GM19023 (cell line): ENCODE measurements at regions not wholly inside any gene's neighbourhood (a gene's known extent, or its start where the extent isn't known, plus 50 kb on each side); places are given as distances from the start of the nearest gene placed in this dataset.

ENCODE experiments used
- ATAC-seq: cut with Tn5 transposase; IDR thresholded peaks from one replicate; pipeline ENCODE4 v1.9.1; 2021; ENCODE audit warnings: mild to moderate bottlenecking, moderate library complexity; ENCODE audit not compliant: unreplicated experiment

DNA sequence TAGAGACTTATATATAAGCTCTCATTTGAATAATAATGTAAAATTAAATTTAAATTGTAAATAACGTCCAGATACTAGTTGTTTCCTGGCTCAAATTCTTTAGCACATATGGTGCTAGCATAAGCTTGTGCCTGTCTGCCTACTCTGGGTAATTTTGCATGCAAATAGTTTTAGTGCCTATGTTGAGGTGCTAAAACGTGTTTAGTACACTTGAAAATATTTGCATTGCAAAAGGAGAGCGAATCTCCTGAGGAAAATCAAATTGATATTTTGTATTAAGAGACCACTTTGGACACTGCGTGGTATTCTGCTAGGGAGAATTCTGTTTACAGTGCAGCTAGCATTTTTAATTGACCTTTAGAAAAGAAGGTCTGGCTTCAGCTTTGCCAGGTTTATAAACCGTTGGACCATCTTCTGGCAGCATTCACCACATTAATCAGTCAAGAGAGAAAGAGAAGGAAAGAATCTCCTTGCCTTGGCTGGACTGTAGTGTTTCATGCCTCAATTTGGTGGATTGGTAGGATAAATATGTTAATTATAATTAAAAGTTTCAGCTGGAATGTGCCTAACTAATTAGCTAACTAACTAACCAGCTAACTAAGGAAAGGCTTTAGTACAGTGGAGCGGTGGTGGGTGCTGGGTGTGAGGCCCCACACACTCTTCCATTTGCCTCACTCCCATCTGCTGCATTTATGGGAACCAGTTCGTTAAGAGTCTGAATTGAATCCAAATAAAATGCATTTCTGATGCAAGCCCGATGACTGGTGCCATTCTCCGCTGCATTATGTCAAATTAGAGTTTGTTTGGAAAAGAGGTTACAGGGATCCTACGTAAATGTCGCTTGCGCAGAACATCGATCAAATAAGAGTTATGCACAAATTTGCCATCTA, 150.1 kb upstream of the MPDZ start:
- no peak for ATAC-seq

DNA sequence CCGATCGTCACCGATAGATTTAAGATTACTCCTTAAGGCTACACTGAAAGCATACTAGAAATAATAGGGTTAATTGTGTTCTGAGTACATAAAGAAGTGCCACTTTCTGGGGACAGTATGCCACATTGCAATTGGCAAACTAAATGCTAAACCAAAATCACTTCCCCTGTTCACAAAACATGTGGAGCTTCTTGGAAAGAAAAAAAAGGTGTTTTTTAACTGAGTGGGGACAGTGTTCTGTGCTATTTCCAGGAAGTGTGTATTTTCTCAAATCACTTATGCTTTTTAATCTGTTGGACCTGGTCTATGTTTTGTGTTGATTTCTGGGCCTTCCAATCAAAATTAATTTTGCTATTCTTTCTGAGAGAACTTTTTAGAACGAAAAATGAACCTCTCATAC, 149.3 kb upstream of the MPDZ start:
- no peak for ATAC-seq

DNA sequence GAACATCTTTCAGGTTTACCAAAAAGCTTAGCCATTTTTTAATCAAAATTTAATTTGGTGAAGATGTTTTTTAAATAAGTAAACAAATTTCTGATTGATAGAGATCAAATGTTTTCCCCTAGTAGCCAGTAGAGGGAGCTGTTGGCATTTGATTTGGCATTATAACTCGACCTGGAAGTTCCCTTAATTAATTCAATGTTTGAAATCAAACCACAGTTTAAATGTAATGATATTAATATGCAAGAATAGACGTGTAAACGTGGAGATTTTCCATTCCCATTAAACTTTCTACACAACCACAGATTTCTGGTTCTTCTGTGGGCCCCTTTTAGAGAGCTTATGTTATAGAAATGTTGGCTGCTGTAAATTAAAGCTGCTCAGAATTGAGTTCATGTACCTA, 148.1 kb upstream of the MPDZ start:
- ATAC-seq = no peak

DNA sequence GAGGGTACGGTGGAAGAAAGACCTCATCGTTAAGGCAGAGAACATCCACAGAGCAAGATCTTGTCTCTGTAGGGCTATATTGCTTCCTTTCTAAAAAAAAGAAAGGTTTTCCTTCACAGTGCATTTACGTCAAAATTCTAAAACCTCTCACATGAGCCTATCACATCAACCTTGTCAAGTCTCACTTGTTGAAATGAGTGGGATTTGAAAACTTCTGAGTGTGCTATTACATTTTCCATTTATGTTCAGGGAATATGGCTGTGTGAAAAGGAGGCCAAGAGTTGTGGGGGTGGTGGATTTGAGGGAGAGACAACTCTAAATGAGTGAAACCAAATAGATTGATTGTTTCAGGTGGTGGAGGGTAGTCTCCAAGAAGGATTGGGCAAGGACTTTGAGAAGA, 147.1 kb upstream of the MPDZ start:
- ATAC-seq = no peak

DNA sequence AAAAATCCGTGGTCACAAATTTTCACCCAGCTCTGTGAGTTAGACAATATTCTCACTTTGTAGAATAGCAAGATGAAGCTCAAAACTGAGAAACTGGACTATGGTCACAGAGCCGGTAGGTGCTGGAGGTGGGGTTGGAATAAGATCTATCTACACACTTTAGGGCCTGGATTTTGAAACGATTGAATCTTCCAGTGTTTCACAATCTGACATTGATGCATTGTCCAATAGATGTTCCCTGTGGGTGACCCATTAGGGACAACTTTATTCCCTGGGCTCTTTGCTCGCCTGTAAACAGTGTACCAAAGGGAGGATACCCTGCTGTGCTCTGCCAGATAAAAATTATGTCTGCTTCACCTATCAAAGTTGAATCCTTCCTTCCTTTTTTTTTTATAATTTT, 145.4 kb upstream of the MPDZ start:
- ATAC-seq = no peak

DNA sequence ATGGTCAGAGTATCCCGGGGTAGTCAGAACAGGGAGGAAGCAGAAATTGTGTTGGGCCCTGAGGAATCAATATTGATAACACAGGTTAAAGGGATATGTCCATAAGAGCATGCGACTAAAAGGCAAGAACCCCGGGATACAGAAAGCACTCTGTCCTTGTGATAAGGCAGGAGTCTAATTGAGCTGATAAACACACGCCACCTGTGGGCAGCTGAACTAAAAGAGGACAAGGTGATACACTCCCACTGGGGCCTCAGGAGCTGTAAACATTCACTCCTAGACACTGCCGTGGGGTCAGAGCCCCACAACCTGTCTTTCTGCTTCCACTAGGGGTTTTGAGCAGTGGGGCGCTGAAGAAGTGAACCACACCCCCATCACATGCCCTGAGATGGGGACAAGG, 144.7 kb upstream of the MPDZ start:
- no peak for ATAC-seq

DNA sequence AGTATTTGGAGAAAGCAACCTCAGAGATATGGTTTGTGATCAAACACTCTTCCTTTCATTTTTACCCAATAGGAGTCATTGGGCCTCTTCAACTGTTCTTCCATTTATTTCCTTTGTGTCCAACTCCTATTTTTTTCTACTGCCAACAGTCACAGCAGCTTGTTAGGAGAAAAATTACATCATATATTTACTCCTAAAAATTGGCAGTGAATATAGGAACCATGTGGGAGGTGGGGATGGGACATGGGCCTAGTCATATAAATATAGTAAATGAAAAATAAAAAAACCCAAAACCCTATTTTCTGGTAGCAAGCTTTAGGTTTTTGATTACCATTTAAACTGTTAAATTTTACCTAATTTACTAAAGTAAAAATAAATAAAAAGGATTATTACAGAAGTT, 134.9 kb upstream of the MPDZ start:
- ATAC-seq = no peak

DNA sequence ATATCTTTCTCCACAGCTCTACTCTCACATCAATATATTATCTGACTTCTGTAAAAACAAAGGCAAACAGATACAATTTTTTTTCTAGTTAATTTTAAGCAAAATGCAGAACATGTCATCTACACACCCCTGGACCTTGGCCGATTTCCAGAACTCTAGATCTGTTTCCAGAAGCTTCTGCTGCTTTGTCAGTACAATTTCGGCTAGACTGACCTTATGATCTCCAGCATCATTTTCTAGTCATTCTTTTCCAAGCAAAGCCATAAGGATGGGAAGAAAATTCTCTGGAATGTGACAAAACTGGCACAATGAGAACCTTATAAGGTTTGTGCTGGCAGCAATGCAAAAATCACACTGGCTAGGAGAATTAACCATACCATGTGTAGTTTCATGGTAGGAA, 132.8 kb upstream of the MPDZ start:
- no peak for ATAC-seq

DNA sequence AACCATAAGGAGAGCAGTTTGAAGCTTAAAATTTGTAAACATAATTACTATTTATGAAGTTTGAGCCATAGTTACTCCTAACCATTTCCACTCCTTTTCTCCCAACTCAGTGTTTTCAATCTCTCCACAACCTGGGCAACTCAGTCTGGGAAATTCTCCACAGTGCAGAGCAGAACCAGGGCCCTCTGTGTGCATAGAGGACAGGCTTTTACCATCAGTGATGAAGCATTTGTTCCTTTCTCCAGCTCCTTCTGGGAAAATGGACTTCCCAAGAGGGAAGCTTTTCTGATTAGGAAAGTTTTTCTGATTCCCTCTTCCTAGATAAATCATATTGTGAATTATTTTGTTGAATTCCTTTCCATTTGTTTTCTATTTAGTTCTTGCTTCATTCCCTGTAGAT, 132.3 kb upstream of the MPDZ start:
- ATAC-seq = no peak

DNA sequence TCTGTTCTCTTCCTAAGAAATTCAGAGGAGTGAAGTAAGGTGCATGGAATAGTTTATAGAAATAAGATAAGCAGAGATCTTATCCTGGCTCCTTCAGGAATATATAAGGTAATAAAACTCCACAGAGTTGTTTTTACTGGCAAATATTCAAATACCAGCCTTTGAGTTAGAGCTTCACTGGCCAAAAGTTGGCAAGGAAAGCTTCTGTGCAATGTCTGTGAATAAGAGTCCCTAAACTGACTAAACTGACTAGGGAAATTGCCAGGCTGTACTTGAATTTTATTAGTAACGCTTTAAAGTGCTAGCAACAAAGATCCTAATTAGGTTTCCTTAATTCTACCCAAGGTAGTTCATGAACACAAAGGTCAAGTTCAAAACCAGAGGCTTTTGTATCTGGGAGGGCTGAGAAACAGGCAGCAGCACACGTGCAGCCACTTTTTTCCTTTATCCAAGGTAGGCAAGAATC, 131.1 kb upstream of the MPDZ start:
- ATAC-seq = no peak

DNA sequence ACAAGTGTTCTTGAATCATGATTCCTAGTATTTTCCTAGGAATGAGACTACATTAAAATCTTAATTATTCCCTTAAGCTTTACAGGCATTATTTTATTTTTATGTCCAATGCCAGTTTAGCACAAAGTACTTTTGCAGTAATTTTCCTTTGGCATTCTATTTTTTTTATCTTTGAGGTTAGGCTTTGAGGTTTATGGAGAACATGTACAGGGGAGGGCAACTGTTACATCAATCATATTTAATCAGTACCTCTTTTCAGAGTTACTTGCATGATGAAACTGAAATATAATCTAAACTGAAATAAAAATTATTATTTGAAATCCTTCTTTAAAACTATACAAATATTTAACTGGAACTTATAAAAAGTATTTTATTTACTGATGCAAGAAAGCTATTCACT, 118.2 kb upstream of the MPDZ start:
- no peak for ATAC-seq

DNA sequence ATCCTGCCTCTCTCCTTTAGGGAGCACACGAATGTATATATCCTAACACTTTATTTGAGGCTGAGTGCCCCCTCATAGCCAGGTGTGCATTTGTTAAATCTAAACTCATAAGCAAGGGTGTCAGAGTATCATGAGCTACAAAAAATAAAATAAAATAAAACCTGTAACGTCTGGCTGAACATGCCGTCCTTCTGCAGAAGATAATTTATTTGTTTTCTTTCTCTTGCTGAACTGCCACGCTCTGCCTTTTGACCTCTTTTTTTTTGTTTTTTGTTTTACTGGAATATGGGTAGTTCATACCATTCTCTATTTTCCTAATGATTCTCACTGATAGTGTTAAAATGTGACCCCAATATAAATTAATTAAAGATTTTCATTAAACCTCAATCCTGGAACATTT, 117.7 kb upstream of the MPDZ start:
- no peak for ATAC-seq

DNA sequence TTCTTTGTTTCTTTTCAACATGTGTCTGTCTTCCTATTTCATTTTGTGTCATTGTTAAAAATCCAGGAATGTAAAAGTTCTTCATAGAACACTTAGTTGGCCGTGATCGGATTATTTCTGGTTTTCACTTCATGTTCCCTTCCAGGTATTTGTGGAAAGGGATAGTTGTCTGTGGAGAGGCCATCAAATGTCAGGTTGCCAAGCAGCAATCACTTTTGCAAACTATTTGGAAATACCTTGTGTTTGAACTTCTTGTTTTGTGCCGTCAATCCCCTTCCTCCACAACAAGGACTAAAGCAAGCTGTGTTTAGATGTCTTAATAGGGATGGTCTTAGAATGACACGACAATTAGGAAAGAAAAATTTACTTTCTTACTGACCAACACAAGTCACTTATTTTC, 116.9 kb upstream of the MPDZ start:
- ATAC-seq = no peak

DNA sequence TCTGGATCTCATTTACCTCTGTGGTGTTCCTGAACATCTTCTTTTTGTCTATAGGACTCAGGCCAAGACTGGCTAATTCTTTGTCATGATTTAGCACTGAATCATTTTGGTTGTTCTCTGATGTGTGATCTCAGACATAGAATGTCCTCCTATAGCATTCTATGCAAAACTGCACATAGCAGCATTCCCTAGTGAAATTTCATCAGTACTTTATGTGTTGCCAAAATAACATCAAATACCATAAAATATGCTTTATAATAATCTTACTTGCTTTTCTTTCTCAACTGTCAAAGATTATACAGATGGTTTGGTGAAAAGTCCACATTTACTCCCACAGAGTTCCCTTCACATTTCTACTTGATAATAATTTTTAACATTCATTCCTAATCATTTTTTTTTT, 115.7 kb upstream of the MPDZ start:
- no peak for ATAC-seq

DNA sequence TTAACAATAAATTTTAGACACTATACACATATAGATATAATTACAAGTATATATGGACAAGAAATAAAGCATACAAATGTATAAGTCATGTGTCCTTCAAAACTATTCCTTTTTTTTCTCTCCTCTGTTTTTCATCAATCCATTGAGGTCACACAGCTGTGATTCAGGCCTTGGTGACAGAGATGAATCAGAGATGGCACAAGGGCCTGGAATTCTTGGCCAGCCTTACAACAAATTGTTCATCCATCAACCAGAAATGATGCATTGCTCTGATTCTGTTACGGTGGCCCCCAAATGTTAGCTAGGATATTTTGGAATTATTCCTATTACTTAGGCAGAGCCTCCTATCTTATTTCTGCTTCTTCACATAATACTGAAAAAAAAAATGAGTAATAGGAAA, 108.7 kb upstream of the MPDZ start:
- ATAC-seq = no peak

DNA sequence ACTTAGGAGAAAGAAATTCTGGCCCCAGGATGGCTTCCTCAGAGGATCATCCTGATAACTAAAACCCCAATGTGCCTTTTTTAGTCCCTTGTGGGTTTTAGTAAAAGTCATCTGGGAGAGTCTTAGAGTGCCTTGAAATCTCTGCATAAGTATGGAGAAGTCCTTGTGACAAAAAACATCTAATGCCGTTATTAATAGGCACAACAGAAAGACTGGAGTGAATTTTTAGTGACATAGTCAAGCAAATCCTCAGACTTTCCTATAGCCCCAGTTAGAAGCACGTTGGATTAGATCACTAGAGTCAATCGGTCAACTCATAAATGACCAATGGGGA, 108.2 kb upstream of the MPDZ start:
- no peak for ATAC-seq

DNA sequence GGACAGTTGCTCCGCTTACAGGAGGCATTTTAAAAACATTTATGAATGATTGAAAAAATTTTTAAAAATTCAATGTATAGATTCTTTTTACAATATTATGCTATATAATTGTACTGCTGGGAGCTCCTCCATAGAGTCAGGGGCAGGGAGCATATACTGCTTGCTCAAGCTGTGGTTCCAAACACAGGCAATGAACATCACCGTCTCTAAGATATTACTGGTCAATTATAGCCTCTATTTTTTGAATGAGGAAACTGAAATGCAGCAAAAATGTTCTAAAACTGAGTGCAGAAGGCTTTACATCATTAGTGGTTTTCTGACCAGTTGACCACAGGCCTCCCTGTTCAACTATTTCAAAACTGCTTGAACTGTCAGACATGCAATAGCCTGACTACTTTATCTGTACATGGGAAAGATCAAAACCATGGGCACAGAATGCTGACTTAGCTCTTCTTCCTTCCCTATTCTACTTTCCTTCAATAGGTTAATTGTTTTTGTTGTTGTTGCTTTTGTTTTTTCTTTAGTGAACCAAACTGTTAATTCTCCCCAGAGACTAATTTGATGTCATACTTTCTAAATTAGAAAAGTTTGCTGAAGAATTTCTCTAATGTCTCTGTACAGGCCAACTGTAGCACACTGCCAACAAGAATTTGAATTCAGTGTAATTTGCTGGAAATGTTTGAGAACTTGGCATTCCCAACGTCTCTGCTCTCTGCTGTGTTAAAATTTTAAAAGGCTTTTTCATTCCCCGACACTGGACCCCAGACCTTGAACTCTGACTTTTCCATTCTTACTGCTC, 107.6 kb upstream of the MPDZ start:
- ATAC-seq = no peak

DNA sequence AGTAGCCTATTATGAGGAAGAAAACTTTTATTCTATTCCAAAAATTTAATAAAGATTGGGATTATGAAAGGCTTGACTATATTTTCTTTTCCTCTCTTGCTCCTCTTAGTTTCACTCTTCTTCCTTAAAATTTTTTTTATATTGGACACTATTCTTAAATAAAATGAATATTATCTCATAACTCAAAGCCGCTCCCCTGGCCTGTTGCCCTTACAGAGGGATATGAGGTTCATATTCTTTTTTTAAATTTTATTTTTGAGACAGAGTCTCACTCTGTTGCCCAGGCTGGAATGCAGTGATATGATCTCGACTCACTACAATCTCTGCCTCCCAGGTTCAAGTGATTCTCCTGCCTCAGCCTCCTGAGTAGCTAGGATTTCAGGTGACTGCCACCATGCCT, 106.8 kb upstream of the MPDZ start:
- no peak for ATAC-seq

DNA sequence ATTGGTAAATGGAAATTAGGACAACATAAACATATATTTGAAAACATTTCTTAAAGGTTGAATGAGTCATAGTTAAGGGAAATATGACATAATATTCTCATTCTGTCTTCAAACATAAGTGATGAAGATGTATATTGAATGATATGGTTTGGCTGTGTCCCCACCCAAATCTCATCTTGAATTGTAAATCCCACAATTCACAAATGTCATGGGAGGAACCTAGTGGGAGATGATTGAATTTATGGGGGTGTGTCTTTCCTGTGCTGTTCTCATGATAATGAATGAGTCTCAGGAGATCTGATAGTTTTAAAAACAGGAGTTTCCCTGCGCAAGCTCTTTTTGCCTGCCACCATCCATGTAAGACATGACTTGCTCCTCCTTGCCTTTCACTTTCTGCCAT, 104.4 kb upstream of the MPDZ start:
- ATAC-seq = no peak

DNA sequence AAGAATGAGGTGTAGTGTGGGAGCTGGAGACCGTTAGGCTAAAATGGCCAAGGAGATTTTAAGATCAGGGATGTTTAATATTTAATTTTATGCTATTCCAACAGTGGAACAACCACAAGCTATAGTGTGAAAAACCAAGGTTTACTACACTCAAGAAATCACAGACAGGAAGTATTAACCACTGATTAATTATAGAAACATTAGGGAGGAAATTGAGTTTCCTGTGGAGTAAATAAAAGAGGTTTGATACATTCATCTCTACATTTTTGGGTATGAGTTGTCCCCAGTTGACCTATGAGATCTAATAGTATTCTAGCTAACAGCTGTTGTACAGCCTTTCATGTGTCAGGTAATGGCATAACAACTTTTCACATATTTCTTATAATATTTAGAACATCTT, 103.7 kb upstream of the MPDZ start:
- ATAC-seq = no peak

DNA sequence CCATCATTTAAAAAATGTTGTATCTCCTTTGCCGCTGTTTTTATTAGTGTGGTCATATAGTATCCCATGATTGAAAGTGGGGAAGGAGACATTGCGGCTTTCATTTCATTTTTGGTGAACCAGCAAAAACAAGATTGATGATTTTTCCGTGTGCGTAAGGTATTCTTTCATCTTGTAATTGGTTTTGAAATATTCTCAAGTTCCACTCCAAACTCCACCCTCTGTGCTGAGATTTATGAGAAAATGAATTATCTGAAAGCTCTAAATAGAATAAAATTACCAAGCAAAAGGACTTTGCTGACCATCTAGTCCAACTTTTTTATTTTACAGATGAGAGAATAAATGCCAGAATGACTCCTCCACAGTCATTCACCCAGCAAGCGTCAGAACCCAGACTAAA, 103.1 kb upstream of the MPDZ start:
- no peak for ATAC-seq

DNA sequence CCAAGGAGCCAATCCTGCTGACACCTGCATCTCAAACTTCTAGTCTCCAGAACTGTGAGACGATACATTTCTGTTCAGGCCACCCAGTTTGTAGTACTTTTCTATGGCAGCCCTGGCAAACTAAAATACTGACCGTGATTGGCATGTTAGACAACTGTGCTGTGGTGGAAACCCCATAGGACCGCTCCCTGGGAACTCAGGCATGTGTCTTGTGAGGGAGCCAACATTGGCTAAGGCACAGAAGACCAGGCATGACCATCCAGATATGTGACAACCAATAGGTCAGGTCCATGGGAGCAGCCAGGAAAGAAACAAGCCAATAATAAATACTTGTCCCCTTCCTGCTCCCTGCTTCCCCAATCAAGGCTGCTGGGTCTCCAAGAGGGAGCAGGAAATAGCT, 101.4 kb upstream of the MPDZ start:
- no peak for ATAC-seq
